H1 (cell line): ENCODE measurements at regions not wholly inside any gene's neighbourhood (a gene's known extent, or its start where the extent isn't known, plus 50 kb on each side); places are given as distances from the start of the nearest gene placed in this dataset.

Source experiments
- BCL11A ChIP-seq, 2 experiments: IDR thresholded peaks; one replicate each; pipeline ENCODE4 v1.6.1; 2011; ENCODE audit warnings: low read depth in 2 of 2, low read length in 2 of 2, mild to moderate bottlenecking in 2 of 2
- BRCA1 ChIP-seq: IDR thresholded peaks from 2 replicates; pipeline ENCODE4 v1.6.1; 2012; ENCODE audit warnings: low read depth, low read length, improper control_type of control experiment
- FOSL1 ChIP-seq: IDR thresholded peaks from 2 replicates; pipeline ENCODE4 v1.6.1; 2011; ENCODE audit warnings: mild to moderate bottlenecking, low read depth, low read length, moderate library complexity; ENCODE audit not compliant: insufficient read depth
- KDM4A ChIP-seq: IDR thresholded peaks from one replicate; pipeline ENCODE4 v1.7.1; 2012; ENCODE audit warnings: low read depth, mild to moderate bottlenecking, moderate library complexity, low read length, inconsistent platforms; ENCODE audit not compliant: severe bottlenecking
- POU5F1 ChIP-seq: IDR thresholded peaks from 2 replicates; pipeline ENCODE4 v1.6.1; 2011; ENCODE audit warnings: low read depth, mild to moderate bottlenecking, low read length, moderate library complexity
- RAD21 ChIP-seq, 2 experiments: IDR thresholded peaks in 1 of 2; conservative IDR thresholded peaks in 1 of 2; 2 replicates each; pipeline ENCODE4 v1.6.1; 2011; ENCODE audit warnings: low read depth in 2 of 2, low read length in 2 of 2, improper control_type of control experiment in 1 of 2, inconsistent platforms in 1 of 2, mild to moderate bottlenecking in 1 of 2, moderate library complexity in 1 of 2
- TAF7 ChIP-seq: optimal IDR thresholded peaks from 2 replicates; pipeline ENCODE3; 2011; ENCODE audit warnings: low read depth, mild to moderate bottlenecking, inconsistent platforms, low read length, moderate library complexity, borderline replicate concordance
- TF ChIP-seq, protein P1 (sequence below): fragments of 300-600 bp; sonication (generic); IDR thresholded peaks from 2 replicates; pipeline ENCODE4 v1.7.1; 2012; ENCODE audit warnings: low read length, moderate library complexity, mild to moderate bottlenecking, inconsistent platforms; ENCODE audit not compliant: insufficient replicate concordance
- TF ChIP-seq, protein P2 (sequence below): IDR thresholded peaks from 2 replicates; pipeline ENCODE4 v1.6.1; 2012; ENCODE audit warnings: inconsistent platforms

DNA sequence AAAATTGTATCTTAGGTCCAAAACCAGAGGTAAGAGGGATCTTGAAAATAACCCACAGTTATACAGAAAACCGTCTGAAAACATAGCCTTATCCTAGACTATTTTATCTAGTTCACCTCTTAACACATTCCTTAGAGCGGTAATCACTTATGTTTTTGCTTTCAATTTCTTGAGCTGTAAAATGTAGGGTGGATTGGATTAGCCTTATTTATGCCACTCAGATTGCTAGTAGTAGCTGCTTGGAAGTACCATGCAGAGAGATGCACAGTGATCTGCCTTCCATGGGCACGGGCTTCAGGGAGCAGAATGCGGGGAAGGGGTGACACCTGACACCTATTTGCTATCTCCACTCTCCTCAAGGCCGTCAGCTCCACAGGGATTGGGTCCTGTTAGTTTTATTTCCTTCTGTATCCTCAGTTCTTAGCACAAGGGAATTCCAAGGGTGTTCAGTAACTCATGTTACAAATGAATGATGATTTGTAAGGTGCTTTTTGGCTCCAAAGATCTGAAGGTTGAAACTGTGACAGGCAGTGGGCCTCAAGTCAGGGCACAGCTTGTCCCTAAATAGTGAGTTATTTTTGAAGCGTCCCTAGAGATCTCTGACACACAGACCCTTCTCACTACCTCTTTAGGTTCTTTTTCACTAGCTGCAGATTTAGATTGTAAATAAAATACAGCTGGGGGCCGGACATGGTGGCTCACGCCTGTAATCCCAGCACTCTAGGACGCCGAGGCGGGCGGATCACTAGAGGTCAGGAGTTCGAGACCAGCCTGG is 64.0 kb upstream of the PMAIP1 start (continued):
- TF ChIP-seq, protein P1, sequence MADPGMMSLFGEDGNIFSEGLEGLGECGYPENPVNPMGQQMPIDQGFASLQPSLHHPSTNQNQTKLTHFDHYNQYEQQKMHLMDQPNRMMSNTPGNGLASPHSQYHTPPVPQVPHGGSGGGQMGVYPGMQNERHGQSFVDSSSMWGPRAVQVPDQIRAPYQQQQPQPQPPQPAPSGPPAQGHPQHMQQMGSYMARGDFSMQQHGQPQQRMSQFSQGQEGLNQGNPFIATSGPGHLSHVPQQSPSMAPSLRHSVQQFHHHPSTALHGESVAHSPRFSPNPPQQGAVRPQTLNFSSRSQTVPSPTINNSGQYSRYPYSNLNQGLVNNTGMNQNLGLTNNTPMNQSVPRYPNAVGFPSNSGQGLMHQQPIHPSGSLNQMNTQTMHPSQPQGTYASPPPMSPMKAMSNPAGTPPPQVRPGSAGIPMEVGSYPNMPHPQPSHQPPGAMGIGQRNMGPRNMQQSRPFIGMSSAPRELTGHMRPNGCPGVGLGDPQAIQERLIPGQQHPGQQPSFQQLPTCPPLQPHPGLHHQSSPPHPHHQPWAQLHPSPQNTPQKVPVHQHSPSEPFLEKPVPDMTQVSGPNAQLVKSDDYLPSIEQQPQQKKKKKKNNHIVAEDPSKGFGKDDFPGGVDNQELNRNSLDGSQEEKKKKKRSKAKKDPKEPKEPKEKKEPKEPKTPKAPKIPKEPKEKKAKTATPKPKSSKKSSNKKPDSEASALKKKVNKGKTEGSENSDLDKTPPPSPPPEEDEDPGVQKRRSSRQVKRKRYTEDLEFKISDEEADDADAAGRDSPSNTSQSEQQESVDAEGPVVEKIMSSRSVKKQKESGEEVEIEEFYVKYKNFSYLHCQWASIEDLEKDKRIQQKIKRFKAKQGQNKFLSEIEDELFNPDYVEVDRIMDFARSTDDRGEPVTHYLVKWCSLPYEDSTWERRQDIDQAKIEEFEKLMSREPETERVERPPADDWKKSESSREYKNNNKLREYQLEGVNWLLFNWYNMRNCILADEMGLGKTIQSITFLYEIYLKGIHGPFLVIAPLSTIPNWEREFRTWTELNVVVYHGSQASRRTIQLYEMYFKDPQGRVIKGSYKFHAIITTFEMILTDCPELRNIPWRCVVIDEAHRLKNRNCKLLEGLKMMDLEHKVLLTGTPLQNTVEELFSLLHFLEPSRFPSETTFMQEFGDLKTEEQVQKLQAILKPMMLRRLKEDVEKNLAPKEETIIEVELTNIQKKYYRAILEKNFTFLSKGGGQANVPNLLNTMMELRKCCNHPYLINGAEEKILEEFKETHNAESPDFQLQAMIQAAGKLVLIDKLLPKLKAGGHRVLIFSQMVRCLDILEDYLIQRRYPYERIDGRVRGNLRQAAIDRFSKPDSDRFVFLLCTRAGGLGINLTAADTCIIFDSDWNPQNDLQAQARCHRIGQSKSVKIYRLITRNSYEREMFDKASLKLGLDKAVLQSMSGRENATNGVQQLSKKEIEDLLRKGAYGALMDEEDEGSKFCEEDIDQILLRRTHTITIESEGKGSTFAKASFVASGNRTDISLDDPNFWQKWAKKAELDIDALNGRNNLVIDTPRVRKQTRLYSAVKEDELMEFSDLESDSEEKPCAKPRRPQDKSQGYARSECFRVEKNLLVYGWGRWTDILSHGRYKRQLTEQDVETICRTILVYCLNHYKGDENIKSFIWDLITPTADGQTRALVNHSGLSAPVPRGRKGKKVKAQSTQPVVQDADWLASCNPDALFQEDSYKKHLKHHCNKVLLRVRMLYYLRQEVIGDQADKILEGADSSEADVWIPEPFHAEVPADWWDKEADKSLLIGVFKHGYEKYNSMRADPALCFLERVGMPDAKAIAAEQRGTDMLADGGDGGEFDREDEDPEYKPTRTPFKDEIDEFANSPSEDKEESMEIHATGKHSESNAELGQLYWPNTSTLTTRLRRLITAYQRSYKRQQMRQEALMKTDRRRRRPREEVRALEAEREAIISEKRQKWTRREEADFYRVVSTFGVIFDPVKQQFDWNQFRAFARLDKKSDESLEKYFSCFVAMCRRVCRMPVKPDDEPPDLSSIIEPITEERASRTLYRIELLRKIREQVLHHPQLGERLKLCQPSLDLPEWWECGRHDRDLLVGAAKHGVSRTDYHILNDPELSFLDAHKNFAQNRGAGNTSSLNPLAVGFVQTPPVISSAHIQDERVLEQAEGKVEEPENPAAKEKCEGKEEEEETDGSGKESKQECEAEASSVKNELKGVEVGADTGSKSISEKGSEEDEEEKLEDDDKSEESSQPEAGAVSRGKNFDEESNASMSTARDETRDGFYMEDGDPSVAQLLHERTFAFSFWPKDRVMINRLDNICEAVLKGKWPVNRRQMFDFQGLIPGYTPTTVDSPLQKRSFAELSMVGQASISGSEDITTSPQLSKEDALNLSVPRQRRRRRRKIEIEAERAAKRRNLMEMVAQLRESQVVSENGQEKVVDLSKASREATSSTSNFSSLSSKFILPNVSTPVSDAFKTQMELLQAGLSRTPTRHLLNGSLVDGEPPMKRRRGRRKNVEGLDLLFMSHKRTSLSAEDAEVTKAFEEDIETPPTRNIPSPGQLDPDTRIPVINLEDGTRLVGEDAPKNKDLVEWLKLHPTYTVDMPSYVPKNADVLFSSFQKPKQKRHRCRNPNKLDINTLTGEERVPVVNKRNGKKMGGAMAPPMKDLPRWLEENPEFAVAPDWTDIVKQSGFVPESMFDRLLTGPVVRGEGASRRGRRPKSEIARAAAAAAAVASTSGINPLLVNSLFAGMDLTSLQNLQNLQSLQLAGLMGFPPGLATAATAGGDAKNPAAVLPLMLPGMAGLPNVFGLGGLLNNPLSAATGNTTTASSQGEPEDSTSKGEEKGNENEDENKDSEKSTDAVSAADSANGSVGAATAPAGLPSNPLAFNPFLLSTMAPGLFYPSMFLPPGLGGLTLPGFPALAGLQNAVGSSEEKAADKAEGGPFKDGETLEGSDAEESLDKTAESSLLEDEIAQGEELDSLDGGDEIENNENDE = no peak
- no peak for TF ChIP-seq BCL11A (IDR thresholded peaks at IDR 0.05; ENCODE audit: low read depth in 2 of 2, low read length in 2 of 2)
- no peak for TF ChIP-seq RAD21 (IDR thresholded peaks at IDR 0.05 in 1 of 2, conservative IDR thresholded peaks at IDR 0.05 in 1 of 2; ENCODE audit: low read depth in 2 of 2, low read length in 2 of 2)
- TF ChIP-seq BRCA1 = no peak
- TF ChIP-seq KDM4A = no peak
- no peak for TF ChIP-seq TAF7
- no peak for TF ChIP-seq POU5F1
- no peak for TF ChIP-seq FOSL1
- TF ChIP-seq, protein P2, sequence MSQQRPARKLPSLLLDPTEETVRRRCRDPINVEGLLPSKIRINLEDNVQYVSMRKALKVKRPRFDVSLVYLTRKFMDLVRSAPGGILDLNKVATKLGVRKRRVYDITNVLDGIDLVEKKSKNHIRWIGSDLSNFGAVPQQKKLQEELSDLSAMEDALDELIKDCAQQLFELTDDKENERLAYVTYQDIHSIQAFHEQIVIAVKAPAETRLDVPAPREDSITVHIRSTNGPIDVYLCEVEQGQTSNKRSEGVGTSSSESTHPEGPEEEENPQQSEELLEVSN = no peak
